ENCODE measurements at regions not wholly inside any gene's neighbourhood (a gene's known extent, or its start where the extent isn't known, plus 50 kb on each side); places are given as distances from the start of the nearest gene placed in this dataset.

DNA sequence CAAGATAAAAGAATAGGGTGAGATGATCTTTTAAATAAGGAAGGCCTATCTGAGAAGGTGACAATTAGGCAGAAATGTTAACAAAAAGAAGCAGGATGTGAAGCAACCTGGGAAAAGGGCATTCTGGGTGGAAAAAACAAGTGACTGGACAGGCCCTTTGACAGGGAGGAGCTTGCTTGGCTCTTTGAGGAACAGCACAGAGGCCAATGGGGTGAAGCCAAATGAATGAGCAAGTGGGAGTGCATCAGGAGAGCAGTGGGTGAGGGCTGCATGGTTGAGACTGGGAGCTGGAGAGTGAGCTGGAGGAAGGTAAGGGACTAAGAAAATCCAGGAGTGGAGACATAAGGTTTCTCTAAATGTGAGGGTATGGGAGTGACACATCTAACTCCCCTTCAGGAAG, 126.9 kb downstream of the TDRD15 start:
- no peak for DNase-seq (ENCODE audit: low read depth)
- in situ Hi-C loops (cut with HindIII; ENCODE audit: low pct_unique_long_range_greater_than_20kb, low sequenced_read_pairs) = no loop called here

DNA sequence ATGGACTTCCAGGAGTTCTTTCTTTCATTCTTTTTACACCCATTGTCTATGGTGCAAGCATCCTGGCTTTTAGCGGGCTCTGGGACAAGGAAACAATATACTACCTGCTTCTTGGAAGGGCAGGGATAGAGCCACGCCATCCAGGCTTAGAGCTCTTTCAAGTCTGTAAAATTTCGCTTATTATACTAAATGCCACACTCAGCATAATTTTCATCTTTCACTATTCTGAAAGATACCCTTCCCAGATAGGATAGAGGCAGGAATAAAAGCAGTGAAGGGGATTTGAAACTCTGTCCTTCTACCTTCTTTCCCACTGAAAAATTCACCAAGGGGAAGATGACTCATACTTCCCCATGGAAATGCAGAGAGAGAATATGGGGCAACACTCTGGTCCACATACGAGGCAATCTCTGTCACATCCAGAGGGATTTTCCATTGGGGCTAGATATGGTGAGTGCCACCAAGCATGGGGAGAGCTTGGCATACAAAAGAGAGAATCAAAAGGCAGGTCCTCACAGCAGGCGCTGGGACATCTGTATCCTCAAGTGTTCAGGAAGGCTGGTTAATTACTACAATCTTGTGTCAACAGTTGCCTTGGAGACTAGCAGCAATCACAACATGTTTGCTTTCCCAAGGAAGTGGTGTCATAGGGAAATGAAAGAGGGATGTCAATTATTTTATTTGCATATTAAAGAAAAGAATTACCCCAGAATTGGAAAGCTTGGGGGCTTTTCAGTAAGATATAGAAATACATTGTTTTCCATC, 127.6 kb downstream of the TDRD15 start:
- in situ Hi-C loops (cut with HindIII; ENCODE audit: low pct_unique_long_range_greater_than_20kb, low sequenced_read_pairs) = no loop called here
- DNase-seq (ENCODE audit: low read depth) = no peak

DNA sequence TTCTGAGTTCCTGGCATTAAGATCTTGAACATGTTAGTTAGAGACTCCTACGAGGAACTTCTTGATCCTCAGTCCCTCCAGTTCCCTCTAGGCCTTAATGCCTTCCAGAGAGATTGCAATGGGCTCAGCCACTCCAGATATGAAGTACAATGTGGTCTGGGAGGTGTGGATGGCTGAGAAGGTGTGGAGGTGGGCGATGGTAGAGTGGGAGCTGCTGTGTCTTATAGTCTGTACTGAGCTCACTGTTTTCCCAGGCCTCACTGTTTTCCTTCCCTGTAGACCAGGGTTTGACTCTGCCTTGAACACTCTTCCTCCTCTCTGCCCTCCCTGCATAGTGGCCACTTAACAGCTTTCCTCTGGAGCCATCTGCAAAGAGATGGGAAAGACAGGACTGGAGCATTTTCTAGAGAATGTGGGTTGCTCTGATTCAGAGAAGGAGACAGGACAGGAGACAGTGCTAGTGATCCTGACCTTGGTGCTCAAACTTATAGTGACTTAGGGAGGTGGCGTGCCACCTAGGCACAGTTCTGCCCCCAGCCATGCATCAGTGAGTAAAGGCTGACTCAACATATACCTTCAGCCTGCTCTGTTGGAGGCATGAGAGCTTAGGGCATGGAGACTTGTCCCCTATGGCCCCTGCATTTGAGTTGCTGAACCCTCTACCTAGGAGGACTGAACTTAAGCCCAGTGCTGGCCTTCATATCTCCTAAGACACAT, 129.7 kb downstream of the TDRD15 start:
- in situ Hi-C loops (cut with HindIII; ENCODE audit: low pct_unique_long_range_greater_than_20kb, low sequenced_read_pairs) = no loop called here

DNA sequence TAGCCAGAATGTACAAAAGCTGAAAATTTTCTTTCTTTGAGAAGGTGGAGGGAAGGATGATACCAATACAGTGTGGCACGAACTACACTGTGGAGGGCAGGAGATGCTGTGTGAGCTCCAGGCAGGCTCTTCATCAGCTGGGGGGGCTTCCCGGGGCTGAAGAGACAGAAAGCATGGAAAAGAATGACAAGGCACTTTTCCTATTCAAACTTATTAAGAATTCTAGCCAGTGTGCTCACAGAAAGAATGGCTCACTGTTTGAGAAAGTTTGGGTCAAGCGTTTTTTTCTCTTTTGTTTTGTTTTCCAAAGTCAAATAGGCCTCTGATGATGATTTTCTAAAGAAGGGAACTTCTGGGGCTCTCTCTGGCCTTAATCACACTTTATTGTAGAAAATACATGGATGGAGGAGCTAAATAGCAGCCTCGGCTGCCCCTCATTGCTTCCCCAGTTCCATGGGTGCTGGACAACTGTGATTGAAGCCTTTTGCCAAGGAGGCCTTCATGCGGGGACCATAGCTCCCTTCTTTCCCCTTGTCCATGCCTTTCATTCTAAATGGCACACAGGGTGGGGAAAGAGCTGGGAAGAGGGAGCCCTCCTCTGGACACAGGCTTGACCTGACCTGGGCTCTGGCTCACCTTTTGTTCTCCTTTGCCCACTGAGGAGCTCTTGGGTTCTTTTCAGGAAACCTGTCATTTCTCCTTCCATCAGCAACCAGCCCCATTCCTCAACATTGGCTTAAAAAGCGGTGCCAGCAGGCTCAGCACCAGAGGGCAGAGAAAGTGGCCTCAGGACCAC, 130.6 kb downstream of the TDRD15 start:
- no peak for DNase-seq (ENCODE audit: low read depth)
- in situ Hi-C loops (cut with HindIII; ENCODE audit: low pct_unique_long_range_greater_than_20kb, low sequenced_read_pairs) = no loop called here

More for the DNA sequence above, 129.7 kb downstream of the TDRD15 start:
- no peak for DNase-seq (ENCODE audit: low read depth)

DNA sequence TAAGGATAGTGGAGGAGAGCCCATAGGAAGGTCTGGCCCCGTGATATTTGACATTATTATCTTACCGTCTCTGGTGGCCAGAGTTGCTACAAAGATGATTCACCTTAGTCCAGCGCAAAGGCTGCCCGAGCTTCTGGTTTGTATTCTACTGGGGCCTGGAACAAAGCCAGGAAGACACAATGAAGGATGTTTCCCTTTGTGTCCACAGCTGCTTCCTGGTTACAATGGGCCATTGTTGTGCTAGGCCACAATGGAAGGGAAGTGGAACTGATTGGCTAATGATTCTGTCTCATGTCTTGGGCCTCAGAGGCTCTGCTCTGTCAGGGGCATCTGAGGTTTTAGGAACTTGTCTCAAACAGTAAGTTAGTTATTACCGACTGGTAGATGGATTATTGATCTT, 132.2 kb downstream of the TDRD15 start:
- in situ Hi-C loops (cut with HindIII; ENCODE audit: low pct_unique_long_range_greater_than_20kb, low sequenced_read_pairs) = no loop called here
- peak; percentile 31 for DNase-seq (ENCODE audit: low read depth)

DNA sequence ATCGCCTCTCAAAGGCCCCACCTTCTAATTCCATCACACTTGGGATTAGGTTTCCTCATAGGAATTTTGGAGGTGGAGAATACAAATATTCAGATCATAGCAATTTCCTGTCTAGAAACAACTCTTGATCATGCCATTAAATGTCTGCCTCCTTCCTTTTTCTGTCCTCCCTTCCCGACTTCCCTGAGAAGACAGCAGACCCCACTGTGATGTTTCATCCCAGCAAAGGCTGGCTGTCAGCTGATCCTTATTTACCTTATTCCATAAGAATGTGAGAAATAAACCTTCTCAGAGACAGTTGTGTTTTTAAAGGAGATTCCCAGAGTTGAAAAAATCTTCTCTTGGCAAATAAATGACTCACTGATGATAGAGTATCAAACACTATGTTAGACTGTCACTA, 133.9 kb downstream of the TDRD15 start:
- in situ Hi-C loops (cut with HindIII; ENCODE audit: low pct_unique_long_range_greater_than_20kb, low sequenced_read_pairs) = no loop called here
- no peak for DNase-seq (ENCODE audit: low read depth)

DNA sequence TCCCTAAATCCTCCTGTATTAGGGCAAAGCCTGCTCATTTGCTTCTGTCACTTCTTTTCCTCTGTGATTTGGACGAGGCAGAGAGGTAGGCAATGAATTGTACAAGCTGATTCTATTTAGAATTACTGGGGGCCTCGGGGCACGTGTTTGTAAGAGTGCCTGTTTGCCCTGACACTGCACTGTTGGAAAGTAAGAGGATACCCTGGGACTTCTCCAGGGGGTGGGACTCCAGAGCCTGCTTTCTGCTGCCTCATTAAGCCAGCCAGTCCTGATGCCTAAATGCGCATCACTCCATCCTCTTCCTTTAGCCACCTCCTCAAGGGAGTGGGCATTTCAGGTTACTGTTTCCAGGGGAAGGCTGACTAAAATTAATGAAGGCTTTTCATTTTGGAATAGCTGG, 134.3 kb downstream of the TDRD15 start:
- in situ Hi-C loops (cut with HindIII; ENCODE audit: low pct_unique_long_range_greater_than_20kb, low sequenced_read_pairs) = no loop called here
- no peak for DNase-seq (ENCODE audit: low read depth)

DNA sequence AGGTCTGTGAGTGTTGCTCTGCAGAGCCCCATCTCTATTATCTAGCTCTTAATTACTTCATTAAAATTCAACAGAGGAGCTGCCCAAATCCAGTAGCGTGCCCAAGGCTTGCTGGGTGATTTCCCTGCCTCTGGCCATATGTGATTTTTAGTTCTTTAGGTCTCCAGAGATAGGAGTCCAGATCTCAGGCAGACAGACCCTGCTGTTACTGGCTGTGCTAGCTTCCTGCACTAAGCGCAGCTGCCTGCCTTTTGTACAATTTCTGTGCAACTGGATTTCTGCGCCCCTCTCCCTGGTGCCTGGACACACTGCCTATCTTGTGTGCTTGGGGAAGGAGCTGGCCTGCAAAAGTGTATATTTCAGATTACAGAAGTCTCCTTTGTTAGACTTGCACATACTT, 136.5 kb downstream of the TDRD15 start:
- no peak for DNase-seq (ENCODE audit: low read depth)
- in situ Hi-C loops (cut with HindIII; ENCODE audit: low pct_unique_long_range_greater_than_20kb, low sequenced_read_pairs) = no loop called here

DNA sequence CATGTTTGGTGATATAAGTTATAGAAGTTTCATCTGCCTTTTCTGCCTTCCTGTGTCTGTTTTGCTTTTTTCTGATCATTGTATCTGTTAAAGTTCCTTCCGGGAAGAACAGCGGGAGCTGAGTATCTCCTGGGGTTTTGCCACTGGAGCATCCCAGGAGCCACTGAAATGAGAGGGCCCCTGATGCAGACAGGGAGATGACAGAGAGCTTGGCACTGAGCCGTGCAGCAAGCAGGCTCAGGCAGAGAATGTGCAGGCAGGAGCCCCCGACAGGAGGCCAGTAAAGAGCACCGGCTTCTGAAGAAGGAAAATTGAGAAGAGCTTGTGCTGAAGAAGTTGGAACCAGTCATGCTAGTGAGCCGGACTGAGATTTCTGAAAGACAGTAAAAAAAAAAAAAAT, 137.8 kb downstream of the TDRD15 start:
- in situ Hi-C loops (cut with HindIII; ENCODE audit: low pct_unique_long_range_greater_than_20kb, low sequenced_read_pairs) = no loop called here
- no peak for DNase-seq (ENCODE audit: low read depth)

DNA sequence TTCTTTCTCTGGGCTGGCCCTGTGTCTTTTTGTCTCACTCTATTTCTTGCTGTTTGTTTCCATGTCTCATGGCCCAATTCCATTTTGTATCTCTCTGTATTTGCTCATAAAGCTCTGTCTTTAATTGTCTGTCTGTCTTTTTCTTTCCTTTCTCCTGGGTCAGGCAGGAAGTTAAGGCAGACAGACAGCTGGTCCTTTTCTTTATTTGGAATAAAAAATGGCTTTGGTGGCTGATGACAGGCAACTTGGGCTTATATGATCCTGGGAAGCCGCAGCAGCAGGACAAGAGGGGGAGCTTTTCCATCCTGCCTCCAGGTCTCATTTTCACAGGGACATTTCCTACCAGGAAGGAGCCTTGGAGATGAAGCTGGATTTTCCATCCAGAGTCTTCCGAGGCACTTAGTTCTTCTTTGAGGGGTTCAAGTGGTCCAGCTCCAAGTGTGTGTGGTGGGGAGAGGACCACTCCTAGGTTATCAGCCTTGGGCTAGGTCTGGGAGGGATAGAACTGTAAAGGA, 138.7 kb downstream of the TDRD15 start:
- no peak for DNase-seq (ENCODE audit: low read depth)
- in situ Hi-C loops (cut with HindIII; ENCODE audit: low pct_unique_long_range_greater_than_20kb, low sequenced_read_pairs) = no loop called here

DNA sequence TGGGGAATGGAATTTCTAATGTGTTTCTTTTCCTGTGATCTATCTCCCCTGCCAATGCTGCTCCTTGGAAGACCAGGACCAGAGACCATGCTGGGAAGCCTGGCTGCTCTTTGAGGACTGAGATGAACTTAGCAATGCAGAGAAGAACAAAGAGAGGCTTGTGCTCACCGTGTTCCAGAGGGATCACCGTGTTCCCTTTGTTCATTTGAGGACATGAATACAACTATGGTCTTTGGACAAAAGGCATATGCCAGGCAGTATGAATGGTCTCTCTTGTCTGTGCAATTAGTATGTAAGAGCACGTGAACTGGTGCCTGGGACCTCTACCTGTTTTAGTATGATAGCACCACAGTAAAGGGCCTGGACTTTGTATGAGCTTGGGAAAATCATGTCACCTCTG, 139.9 kb downstream of the TDRD15 start:
- in situ Hi-C loops (cut with HindIII; ENCODE audit: low pct_unique_long_range_greater_than_20kb, low sequenced_read_pairs) = no loop called here
- no peak for DNase-seq (ENCODE audit: low read depth)

DNA sequence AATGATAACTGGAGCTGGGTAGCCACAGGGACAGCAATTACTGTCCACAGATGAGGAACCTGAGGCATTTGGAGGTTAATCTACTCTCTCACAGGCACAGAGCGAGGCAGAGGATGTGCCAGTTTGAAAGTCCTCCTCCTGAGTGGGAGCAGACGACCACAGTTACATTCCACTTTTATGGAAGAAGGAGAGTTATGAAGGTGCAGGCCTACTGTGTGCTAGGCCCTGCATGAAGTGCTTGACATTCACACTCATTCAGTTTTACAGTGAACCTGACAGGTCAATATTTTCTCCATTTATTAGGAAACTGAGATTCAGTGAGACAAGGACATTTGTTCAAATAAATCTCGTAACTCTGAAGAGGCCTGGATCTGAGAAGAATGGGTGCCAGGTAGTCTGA, 142.0 kb downstream of the TDRD15 start:
- in situ Hi-C loops (cut with HindIII; ENCODE audit: low pct_unique_long_range_greater_than_20kb, low sequenced_read_pairs) = no loop called here
- no peak for DNase-seq (ENCODE audit: low read depth)

DNA sequence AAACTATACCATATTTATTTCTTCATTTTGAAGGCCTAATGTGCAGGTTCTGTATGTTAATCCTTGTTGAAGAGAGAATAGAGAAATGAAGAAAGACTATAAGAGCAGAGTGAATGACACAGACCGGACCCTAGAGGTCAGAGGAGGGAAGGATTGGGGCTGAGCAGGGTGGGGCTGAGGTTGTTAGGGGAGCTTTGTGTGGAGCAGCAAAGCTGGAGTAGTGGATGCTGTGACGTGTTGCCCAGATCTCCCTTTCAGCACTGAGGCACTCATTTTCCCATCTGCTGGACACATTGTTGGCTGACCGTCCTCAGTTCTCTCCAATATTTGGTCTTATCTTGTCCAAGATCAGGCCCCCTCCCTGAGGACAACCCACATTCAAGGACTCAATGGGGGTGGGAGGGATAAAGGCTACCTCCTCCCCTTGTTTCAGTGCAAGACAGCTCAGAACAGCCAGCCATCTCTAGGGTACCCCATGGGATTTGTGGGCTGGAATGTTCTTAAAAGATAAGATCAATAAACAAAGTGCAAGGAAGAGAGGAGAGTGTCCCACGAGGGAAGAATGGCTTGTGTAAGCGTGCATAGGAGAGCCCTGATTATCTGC, 143.6 kb downstream of the TDRD15 start:
- in situ Hi-C loops (cut with HindIII; ENCODE audit: low pct_unique_long_range_greater_than_20kb, low sequenced_read_pairs) = no loop called here
- no peak for DNase-seq (ENCODE audit: low read depth)

DNA sequence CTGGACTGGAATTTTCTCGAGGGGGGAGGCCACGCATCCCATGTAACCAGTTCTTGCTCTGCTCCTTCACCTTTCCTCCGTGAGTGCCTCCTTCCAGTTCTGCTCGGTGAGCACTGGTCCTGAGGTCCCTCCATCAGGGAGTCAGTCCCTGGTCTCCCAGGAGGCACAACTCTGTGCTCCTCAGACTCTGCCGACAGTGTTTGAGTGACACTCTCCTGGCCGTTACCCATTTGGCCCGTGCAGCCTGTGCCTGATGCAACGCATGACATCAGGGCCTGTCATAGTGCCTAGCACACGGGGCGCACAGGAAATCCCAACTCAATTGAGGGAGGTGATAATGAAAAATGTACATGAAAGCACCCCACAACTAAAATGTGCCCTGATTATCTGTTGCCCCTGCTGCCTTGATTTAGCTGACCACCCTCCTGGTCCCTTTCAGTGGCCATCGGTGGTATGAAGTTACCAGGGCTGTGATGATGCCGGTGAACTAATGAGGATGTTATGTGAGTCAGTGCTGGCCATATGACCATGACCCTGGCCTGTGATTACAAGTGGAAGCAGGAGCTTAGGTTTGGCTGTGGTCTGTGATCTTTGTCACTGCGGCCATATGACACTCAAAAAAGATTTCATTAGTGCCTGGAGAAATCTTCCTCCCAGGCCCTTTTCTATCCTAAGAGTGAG, 144.6 kb downstream of the TDRD15 start:
- in situ Hi-C loops (cut with HindIII; ENCODE audit: low pct_unique_long_range_greater_than_20kb, low sequenced_read_pairs) = no loop called here
- DNase-seq (ENCODE audit: low read depth) = no peak

DNA sequence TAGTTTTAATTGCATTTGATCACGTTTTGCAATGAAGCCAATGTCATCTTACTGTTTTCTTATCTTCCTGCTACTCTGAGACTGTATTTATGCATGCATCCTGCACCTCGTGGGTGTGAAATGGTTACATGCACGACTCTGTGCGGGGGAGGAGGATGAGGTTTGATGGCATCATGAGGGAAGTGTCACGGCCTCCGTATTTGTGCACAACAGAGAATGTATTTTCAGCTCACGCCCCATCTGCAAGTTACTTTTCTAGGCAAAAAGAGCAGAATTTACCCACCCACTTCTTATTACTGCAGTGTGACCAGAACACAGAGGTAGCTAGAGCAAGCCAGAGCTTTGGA, 145.1 kb downstream of the TDRD15 start:
- in situ Hi-C loops (cut with HindIII; ENCODE audit: low pct_unique_long_range_greater_than_20kb, low sequenced_read_pairs) = no loop called here
- no peak for DNase-seq (ENCODE audit: low read depth)

DNA sequence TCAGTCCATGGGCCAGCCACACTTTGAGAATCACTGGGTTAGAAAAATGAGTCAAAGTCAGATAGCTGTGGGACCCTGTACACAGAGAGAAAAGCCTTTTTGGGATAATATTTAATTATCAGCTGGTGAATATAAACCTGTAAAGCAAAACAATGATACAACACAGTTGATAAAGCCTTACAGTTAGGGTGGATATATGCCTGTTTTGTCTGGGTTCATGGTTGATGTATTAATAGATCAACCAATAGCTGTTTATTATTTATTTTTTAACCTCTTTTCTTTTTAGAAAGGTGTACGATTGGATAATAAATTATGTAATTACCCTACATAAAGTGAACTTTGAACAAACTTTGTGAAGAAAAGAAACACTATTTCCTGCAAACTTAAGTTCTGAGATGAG, 145.6 kb downstream of the TDRD15 start:
- in situ Hi-C loops (cut with HindIII; ENCODE audit: low pct_unique_long_range_greater_than_20kb, low sequenced_read_pairs) = no loop called here
- no peak for DNase-seq (ENCODE audit: low read depth)

DNA sequence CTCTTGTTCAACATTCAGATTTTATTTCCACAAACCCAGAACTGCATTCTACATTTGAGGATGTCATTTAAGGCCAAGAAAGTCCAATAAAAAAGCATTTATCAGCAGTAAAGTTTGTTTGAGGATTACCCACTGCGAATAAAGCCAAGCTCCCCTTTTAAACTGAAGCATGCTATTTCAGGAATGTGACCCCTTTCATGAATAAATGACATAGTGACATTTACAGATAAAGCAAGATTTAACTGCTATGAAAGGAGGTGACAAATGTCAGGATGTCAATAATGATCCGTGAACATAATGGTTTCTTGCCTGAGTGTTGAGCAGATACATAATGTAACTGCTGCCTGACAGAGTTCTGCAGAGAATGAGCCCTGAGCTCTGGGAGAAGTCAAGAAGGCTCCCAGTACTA, 146.3 kb downstream of the TDRD15 start:
- DNase-seq (ENCODE audit: low read depth) = no peak
- in situ Hi-C loops (cut with HindIII; ENCODE audit: low pct_unique_long_range_greater_than_20kb, low sequenced_read_pairs) = no loop called here

DNA sequence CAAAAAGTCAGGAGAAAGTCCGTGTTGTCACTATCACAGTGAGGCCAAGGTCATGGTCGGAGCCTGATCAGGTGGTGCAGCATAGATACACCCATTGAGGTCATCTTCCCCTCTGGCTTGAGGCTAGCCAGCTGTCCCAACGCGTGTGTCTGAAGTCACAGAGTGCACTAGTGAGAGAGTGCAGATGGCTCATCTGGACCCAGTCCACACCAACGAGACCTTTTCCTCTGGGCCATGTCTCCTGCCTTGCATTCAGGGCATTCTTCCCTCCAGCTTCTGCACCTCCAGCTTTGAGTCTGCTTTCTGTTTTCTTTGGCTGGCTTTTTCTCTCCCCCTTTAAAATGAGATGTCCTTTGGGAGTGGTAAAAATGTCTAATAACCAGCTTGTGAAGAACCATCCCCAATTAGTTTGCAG, 146.9 kb downstream of the TDRD15 start:
- in situ Hi-C loops (cut with HindIII; ENCODE audit: low pct_unique_long_range_greater_than_20kb, low sequenced_read_pairs) = no loop called here
- no peak for DNase-seq (ENCODE audit: low read depth)
